ENCODE measurements at regions not wholly inside any gene's neighbourhood (a gene's known extent, or its start where the extent isn't known, plus 50 kb on each side); places are given as distances from the start of the nearest gene placed in this dataset.

DNA sequence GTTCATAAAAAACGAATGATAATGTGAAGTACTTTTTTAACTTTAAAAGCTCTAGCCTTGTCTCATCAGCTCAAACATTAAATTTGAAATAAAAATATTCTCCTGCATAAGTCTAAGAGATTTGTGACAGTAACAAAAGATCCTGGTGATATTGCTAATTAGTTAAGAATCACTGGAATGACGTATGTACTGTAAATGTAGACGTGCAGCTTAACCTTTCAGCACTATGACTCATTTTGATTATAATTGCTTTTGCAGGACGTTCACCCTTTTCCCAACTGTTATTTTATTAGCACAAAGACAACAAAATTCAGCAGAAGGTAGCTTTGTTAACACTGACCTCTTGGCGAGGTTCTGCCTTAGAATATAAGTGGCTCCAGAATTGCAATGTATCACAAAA, 68.6 kb downstream of the TENT5A start (continued):
- TF ChIP-seq, protein P1, sequence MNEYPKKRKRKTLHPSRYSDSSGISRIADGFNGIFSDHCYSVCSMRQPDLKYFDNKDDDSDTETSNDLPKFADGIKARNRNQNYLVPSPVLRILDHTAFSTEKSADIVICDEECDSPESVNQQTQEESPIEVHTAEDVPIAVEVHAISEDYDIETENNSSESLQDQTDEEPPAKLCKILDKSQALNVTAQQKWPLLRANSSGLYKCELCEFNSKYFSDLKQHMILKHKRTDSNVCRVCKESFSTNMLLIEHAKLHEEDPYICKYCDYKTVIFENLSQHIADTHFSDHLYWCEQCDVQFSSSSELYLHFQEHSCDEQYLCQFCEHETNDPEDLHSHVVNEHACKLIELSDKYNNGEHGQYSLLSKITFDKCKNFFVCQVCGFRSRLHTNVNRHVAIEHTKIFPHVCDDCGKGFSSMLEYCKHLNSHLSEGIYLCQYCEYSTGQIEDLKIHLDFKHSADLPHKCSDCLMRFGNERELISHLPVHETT (tag by site-specific recombination; IDR thresholded peaks at IDR 0.05) = 0 out of 2 replicates have a peak, but pooled peaks have one; percentile 31
- TF ChIP-seq, protein P2, sequence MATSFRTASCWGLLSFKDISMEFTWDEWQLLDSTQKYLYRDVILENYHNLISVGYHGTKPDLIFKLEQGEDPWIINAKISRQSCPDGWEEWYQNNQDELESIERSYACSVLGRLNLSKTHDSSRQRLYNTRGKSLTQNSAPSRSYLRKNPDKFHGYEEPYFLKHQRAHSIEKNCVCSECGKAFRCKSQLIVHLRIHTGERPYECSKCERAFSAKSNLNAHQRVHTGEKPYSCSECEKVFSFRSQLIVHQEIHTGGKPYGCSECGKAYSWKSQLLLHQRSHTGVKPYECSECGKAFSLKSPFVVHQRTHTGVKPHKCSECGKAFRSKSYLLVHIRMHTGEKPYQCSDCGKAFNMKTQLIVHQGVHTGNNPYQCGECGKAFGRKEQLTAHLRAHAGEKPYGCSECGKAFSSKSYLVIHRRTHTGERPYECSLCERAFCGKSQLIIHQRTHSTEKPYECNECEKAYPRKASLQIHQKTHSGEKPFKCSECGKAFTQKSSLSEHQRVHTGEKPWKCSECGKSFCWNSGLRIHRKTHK (tag by site-specific recombination; IDR thresholded peaks at IDR 0.05) = no peak
- TF ChIP-seq ZNF792 (tag by site-specific recombination; IDR thresholded peaks at IDR 0.05) (no peak), KLF10 (tag by site-specific recombination; IDR thresholded peaks at IDR 0.05) (peak; percentile 28; the same call in 1 of the 2 replicates), ZNF629 (tag by site-specific recombination; IDR thresholded peaks at IDR 0.05) (peak; percentile 90), SP7 (tag by site-specific recombination; IDR thresholded peaks at IDR 0.05) (0 out of 2 replicates have a peak, but pooled peaks have one; percentile 24), ZNF585B (tag by site-specific recombination; IDR thresholded peaks at IDR 0.05) (no peak), ZNF2 (tag by site-specific recombination; IDR thresholded peaks at IDR 0.05) (peak; percentile 70; the same call in 1 of the 2 replicates), ZFP37 (tag by site-specific recombination; IDR thresholded peaks at IDR 0.05) (0 out of 2 replicates have a peak, but pooled peaks have one; percentile 25), ZNF830 (tag by site-specific recombination; IDR thresholded peaks at IDR 0.05; ENCODE audit: low read depth) (no peak), ZBTB21 (tag by site-specific recombination; IDR thresholded peaks at IDR 0.05) (0 out of 2 replicates have a peak, but pooled peaks have one; percentile 18), OSR2 (tag by site-specific recombination; IDR thresholded peaks at IDR 0.05) (peak; percentile 41; the same call in 1 of the 2 replicates), BCL11A (tag by site-specific recombination; IDR thresholded peaks at IDR 0.05; ENCODE audit: low read depth) (peak; percentile 75; the same call in 1 of the 2 replicates), ZNF423 (tag by site-specific recombination; IDR thresholded peaks at IDR 0.05) (no peak)
- TF ChIP-seq, protein P3, sequence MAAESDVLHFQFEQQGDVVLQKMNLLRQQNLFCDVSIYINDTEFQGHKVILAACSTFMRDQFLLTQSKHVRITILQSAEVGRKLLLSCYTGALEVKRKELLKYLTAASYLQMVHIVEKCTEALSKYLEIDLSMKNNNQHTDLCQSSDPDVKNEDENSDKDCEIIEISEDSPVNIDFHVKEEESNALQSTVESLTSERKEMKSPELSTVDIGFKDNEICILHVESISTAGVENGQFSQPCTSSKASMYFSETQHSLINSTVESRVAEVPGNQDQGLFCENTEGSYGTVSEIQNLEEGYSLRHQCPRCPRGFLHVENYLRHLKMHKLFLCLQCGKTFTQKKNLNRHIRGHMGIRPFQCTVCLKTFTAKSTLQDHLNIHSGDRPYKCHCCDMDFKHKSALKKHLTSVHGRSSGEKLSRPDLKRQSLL (tag by site-specific recombination; IDR thresholded peaks at IDR 0.05) = no peak

DNA sequence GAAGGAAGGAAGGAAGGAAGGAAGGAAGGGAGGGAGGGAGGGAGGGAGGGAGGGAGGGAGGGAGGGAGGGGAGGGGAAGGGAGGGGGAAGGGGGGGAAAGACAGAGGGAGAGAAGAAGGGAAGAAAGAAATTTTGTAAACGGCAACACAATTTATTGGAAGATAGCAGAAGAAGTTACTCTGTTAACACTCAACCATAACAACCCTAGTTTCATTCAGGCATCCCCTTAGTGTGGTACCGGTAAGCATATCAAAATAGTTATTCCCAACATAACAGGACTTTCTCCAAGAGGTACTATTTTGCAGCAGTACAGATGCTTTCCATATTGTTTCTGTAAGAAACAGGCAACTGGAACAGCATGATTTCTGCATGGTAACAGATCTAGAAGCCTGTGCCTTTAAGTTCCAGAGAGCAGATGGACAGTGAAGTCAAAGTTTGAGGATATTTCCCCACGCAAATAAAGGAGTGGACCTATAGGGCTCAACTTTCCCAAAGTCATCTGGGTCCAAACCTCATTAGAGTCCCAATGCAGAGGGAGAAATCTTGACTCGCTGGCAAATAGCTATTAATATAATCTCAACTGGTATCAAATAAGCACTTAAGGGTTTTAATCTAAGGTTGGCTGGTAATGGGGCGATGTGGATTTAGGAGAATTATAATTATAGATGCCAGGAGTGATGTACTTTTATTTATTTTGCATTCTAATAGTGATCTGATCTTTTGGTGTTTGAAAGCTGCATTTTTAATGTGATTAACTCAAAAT, 69.4 kb downstream of the TENT5A start:
- no peaks in the 10 kb centered on the region for H3K36me3 ChIP-seq (ENCODE audit: control insufficient read depth in 2 of 2, insufficient read depth in 1 of 2, low read length in 2 of 2)
- H3K9me3 ChIP-seq (ENCODE audit: control insufficient read depth, insufficient read depth, low read depth, low read length) = no peaks in the 10 kb centered on the region
- no peak overlapping the region for H3K27ac ChIP-seq (ENCODE audit: extremely low read depth, low read depth, low read length)
- TF ChIP-seq YY2 (tag by site-specific recombination; IDR thresholded peaks at IDR 0.05) (no peak), ZNF530 (tag by site-specific recombination; IDR thresholded peaks at IDR 0.05; ENCODE audit: low read depth) (no peak)
- H3K4me3 ChIP-seq (ENCODE audit: low read depth, low read length) = no peak overlapping the region
- H3K4me1 ChIP-seq (ENCODE audit: control insufficient read depth, insufficient read depth, low read length) = peaks cover 3% of the 10 kb centered on the region; the same call in 1 of the 2 replicates
- ChIA-PET CTCF (no interaction called here), POLR2A (no interaction called here)

DNA sequence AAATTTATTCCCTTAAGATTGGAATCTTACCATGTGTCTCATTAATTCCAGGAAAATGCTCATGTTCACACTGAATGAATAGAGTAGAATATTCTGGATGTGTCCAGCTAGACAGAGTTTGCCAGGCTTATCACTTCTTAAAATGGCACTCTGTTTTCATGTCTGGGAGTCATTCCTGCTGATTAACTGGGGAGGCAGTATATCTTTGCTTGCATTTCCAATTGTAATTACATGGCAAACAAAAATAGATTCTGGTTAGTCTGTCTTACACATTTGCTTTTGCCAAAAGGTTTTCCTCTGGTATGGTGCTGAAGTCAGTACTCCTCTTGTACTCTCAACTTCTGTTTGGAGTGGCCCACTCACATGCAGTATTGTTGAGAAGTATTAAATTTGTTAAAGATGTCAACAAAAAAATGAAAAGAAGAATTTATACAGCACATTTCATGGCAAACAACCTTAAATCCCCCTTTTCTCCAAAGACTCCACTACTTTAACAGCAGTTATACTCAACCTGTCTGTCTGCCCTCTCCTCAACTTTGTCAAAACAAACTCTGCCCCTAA, 70.2 kb downstream of the TENT5A start:
- no peak overlapping the region for H3K27ac ChIP-seq (ENCODE audit: extremely low read depth, low read depth, low read length)
- no peak for TF ChIP-seq ZNF777 (tag by site-specific recombination; IDR thresholded peaks at IDR 0.05; ENCODE audit: borderline replicate concordance)
- TF ChIP-seq, protein P4, sequence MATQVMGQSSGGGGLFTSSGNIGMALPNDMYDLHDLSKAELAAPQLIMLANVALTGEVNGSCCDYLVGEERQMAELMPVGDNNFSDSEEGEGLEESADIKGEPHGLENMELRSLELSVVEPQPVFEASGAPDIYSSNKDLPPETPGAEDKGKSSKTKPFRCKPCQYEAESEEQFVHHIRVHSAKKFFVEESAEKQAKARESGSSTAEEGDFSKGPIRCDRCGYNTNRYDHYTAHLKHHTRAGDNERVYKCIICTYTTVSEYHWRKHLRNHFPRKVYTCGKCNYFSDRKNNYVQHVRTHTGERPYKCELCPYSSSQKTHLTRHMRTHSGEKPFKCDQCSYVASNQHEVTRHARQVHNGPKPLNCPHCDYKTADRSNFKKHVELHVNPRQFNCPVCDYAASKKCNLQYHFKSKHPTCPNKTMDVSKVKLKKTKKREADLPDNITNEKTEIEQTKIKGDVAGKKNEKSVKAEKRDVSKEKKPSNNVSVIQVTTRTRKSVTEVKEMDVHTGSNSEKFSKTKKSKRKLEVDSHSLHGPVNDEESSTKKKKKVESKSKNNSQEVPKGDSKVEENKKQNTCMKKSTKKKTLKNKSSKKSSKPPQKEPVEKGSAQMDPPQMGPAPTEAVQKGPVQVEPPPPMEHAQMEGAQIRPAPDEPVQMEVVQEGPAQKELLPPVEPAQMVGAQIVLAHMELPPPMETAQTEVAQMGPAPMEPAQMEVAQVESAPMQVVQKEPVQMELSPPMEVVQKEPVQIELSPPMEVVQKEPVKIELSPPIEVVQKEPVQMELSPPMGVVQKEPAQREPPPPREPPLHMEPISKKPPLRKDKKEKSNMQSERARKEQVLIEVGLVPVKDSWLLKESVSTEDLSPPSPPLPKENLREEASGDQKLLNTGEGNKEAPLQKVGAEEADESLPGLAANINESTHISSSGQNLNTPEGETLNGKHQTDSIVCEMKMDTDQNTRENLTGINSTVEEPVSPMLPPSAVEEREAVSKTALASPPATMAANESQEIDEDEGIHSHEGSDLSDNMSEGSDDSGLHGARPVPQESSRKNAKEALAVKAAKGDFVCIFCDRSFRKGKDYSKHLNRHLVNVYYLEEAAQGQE (tag by site-specific recombination; IDR thresholded peaks at IDR 0.05) = peak; percentile 24; the same call in 1 of the 2 replicates
- ChIA-PET CTCF (interaction anchor here (1.1 kb wide), 1 partner anchor 29 kb away, joined by 6 read pairs; no protein-coding TSS in a partner anchor), POLR2A (no interaction called here)
- H3K4me1 ChIP-seq (ENCODE audit: control insufficient read depth, insufficient read depth, low read length) = peaks cover 3% of the 10 kb centered on the region; the same call in 1 of the 2 replicates
- no peaks in the 10 kb centered on the region for H3K36me3 ChIP-seq (ENCODE audit: control insufficient read depth in 2 of 2, insufficient read depth in 1 of 2, low read length in 2 of 2)
- no peak overlapping the region for H3K4me3 ChIP-seq (ENCODE audit: low read depth, low read length)
- H3K9me3 ChIP-seq (ENCODE audit: control insufficient read depth, insufficient read depth, low read depth, low read length) = no peaks in the 10 kb centered on the region
